WTC11 (cell line): ENCODE measurements at regions not wholly inside any gene's neighbourhood (a gene's known extent, or its start where the extent isn't known, plus 50 kb on each side); places are given as distances from the start of the nearest gene placed in this dataset.
A peak's percentile ranks its signal among the peaks of the same experiment; 100 is the strongest.

Experiments used
- ATAC-seq: fragments of 200-7000 bp; cut with Tn5 transposase; 2 replicates; pipeline ENCODE4 v1.10.0; 2021; ENCODE audit warnings: mild to moderate bottlenecking, moderate library complexity
- CTCF ChIA-PET: fragments of 300-600 bp; sonication (Branson Sonifier 250); formaldehyde crosslinking; loops from one replicate; lab custom pipeline; 2021; ENCODE audit warnings: antibody characterized with exemption; lab: Charles Lee
- POLR2A ChIA-PET: fragments of 350-600 bp; sonication (Branson Sonifier 250); formaldehyde crosslinking; loops from one replicate; lab custom pipeline; 2021; ENCODE audit warnings: antibody characterized with exemption; lab: Charles Lee
- DNase-seq: peaks from one replicate; pipeline ENCODE4 v3.0.0; 2021; ENCODE audit warnings: low spot score
- H3K27ac Mint-ChIP-seq: 2 replicates; pipeline ENCODE4 v1.8.0; 2021; ENCODE audit warnings: mixed read lengths
- H3K27me3 Mint-ChIP-seq: 2 replicates; pipeline ENCODE4 v1.8.0; 2021; ENCODE audit warnings: low read depth, mild to moderate bottlenecking, moderate library complexity, mixed read lengths
- H3K36me3 Mint-ChIP-seq: 2 replicates; pipeline ENCODE4 v1.8.0; 2021; ENCODE audit warnings: mixed read lengths
- H3K4me1 Mint-ChIP-seq: 2 replicates; pipeline ENCODE4 v1.8.0; 2022; ENCODE audit warnings: mixed read lengths
- H3K4me3 Mint-ChIP-seq: 2 replicates; pipeline ENCODE4 v1.8.0; 2021; ENCODE audit warnings: mild to moderate bottlenecking, moderate library complexity, mixed read lengths
- H3K9me3 Mint-ChIP-seq: 2 replicates; pipeline ENCODE4 v1.8.0; 2021; ENCODE audit warnings: mixed read lengths
- ATF1 ChIP-seq: sonication (generic); formaldehyde crosslinking; IDR thresholded peaks from 2 replicates; pipeline ENCODE4 v1.8.1; 2023; ENCODE audit warnings: mild to moderate bottlenecking, moderate library complexity, missing genetic modification reagents
- CREB1 ChIP-seq: sonication (generic); formaldehyde crosslinking; IDR thresholded peaks from 2 replicates; pipeline ENCODE4 v1.8.0; 2023; ENCODE audit warnings: mild to moderate bottlenecking, missing genetic modification reagents
- CREM ChIP-seq: sonication (generic); formaldehyde crosslinking; IDR thresholded peaks from 2 replicates; pipeline ENCODE4 v1.8.1; 2022; ENCODE audit warnings: mild to moderate bottlenecking, missing genetic modification reagents, moderate library complexity
- ERG ChIP-seq: fragments of 250-450 bp; sonication (Bioruptor Pico); IDR thresholded peaks from 2 replicates; pipeline ENCODE4 v1.8.0; 2021; ENCODE audit warnings: mild to moderate bottlenecking
- FOXJ3 ChIP-seq: sonication (generic); formaldehyde crosslinking; IDR thresholded peaks from 2 replicates; pipeline ENCODE4 v1.9.0; 2021; ENCODE audit warnings: missing genetic modification reagents, mild to moderate bottlenecking, borderline replicate concordance
- HMGA2 ChIP-seq: fragments of 250-450 bp; sonication (Bioruptor Pico); IDR thresholded peaks from 2 replicates; pipeline ENCODE4 v1.4.0; 2021; ENCODE audit warnings: mild to moderate bottlenecking, moderate library complexity
- IRF2 ChIP-seq: sonication (generic); formaldehyde crosslinking; IDR thresholded peaks from 2 replicates; pipeline ENCODE4 v1.8.0; 2022; ENCODE audit warnings: low read depth, missing genetic modification reagents, borderline replicate concordance
- RELA ChIP-seq: sonication (generic); formaldehyde crosslinking; IDR thresholded peaks from 2 replicates; pipeline ENCODE4 v1.8.1; 2022; ENCODE audit warnings: missing genetic modification reagents, mild to moderate bottlenecking, borderline replicate concordance
- TEAD4 ChIP-seq: sonication (generic); formaldehyde crosslinking; IDR thresholded peaks from 2 replicates; pipeline ENCODE4 v1.8.0; 2022; ENCODE audit warnings: mild to moderate bottlenecking, missing genetic modification reagents
- ZBTB43 ChIP-seq: sonication (generic); formaldehyde crosslinking; IDR thresholded peaks from 2 replicates; pipeline ENCODE4 v1.8.1; 2023; ENCODE audit warnings: mild to moderate bottlenecking, missing genetic modification reagents
- ZNF138 ChIP-seq: sonication (generic); formaldehyde crosslinking; conservative IDR thresholded peaks from 2 replicates; pipeline ENCODE4 v1.8.1; 2022; ENCODE audit warnings: mild to moderate bottlenecking, moderate library complexity, missing genetic modification reagents
- ZNF232 ChIP-seq: sonication (generic); formaldehyde crosslinking; IDR thresholded peaks from 2 replicates; pipeline ENCODE4 v1.8.0; 2022; ENCODE audit warnings: mild to moderate bottlenecking, missing genetic modification reagents
- ZNF532 ChIP-seq: fragments of 250-450 bp; sonication (Bioruptor Pico); IDR thresholded peaks from 2 replicates; pipeline ENCODE4 v1.9.0; 2021; ENCODE audit warnings: mild to moderate bottlenecking, borderline replicate concordance
- TF ChIP-seq, protein P1 (sequence below): sonication (generic); formaldehyde crosslinking; IDR thresholded peaks from 2 replicates; pipeline ENCODE4 v1.8.1; 2023; ENCODE audit warnings: mild to moderate bottlenecking, missing genetic modification reagents, borderline replicate concordance
- TF ChIP-seq, protein P2 (sequence below): sonication (generic); formaldehyde crosslinking; IDR thresholded peaks from 2 replicates; pipeline ENCODE4 v1.8.0; 2022; ENCODE audit warnings: missing genetic modification reagents
- TF ChIP-seq, protein P3 (sequence below): sonication (generic); formaldehyde crosslinking; IDR thresholded peaks from 2 replicates; pipeline ENCODE4 v1.8.1; 2022; ENCODE audit warnings: low read depth, missing genetic modification reagents, borderline replicate concordance
- TF ChIP-seq, protein P4 (sequence below): sonication (generic); formaldehyde crosslinking; IDR thresholded peaks from 2 replicates; pipeline ENCODE4 v1.8.0; 2022; ENCODE audit warnings: mild to moderate bottlenecking, missing genetic modification reagents

DNA sequence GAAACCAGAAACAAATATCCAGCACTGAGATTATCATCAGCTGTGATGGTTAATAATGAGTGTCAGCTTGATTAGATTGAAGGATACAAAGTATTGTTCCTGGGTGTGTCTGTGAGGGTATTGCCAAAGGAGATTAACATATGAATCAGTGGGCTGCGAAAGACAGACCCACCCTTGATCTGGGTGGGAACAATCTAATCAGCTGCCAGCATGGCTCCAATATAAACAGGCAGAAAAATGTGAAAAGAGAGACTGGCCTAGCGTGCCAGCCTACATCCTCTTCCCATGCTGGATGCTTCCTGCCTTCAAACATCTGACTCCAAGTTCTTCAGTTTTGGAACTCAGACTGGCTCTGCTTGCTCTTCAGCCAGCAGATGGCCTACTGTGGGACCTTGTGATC, 869.5 kb downstream of the SI start:
- ATAC-seq (peak; percentile 18; the same call in 1 of the 2 replicates), DNase-seq (no peak)
- ChIA-PET POLR2A (no interaction called here), CTCF (no interaction called here)
- no peak overlapping the region for H3K27ac Mint-ChIP-seq
- no peaks in the 10 kb centered on the region for H3K27me3 Mint-ChIP-seq
- peaks cover 13% of the 10 kb centered on the region for H3K4me1 Mint-ChIP-seq
- H3K4me3 Mint-ChIP-seq: no peak overlapping the region
- TF ChIP-seq ERG (CRISPR knock-in tag) (no peak), CREB1 (CRISPR knock-in tag) (no peak), FOXJ3 (CRISPR knock-in tag) (no peak), ATF1 (CRISPR knock-in tag) (no peak), CREM (CRISPR knock-in tag) (no peak), RELA (no peak), HMGA2 (no peak), IRF2 (CRISPR knock-in tag) (no peak)
- TF ChIP-seq, protein P1, sequence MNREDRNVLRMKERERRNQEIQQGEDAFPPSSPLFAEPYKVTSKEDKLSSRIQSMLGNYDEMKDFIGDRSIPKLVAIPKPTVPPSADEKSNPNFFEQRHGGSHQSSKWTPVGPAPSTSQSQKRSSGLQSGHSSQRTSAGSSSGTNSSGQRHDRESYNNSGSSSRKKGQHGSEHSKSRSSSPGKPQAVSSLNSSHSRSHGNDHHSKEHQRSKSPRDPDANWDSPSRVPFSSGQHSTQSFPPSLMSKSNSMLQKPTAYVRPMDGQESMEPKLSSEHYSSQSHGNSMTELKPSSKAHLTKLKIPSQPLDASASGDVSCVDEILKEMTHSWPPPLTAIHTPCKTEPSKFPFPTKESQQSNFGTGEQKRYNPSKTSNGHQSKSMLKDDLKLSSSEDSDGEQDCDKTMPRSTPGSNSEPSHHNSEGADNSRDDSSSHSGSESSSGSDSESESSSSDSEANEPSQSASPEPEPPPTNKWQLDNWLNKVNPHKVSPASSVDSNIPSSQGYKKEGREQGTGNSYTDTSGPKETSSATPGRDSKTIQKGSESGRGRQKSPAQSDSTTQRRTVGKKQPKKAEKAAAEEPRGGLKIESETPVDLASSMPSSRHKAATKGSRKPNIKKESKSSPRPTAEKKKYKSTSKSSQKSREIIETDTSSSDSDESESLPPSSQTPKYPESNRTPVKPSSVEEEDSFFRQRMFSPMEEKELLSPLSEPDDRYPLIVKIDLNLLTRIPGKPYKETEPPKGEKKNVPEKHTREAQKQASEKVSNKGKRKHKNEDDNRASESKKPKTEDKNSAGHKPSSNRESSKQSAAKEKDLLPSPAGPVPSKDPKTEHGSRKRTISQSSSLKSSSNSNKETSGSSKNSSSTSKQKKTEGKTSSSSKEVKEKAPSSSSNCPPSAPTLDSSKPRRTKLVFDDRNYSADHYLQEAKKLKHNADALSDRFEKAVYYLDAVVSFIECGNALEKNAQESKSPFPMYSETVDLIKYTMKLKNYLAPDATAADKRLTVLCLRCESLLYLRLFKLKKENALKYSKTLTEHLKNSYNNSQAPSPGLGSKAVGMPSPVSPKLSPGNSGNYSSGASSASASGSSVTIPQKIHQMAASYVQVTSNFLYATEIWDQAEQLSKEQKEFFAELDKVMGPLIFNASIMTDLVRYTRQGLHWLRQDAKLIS (CRISPR knock-in tag): no peak
- TF ChIP-seq, protein P2, sequence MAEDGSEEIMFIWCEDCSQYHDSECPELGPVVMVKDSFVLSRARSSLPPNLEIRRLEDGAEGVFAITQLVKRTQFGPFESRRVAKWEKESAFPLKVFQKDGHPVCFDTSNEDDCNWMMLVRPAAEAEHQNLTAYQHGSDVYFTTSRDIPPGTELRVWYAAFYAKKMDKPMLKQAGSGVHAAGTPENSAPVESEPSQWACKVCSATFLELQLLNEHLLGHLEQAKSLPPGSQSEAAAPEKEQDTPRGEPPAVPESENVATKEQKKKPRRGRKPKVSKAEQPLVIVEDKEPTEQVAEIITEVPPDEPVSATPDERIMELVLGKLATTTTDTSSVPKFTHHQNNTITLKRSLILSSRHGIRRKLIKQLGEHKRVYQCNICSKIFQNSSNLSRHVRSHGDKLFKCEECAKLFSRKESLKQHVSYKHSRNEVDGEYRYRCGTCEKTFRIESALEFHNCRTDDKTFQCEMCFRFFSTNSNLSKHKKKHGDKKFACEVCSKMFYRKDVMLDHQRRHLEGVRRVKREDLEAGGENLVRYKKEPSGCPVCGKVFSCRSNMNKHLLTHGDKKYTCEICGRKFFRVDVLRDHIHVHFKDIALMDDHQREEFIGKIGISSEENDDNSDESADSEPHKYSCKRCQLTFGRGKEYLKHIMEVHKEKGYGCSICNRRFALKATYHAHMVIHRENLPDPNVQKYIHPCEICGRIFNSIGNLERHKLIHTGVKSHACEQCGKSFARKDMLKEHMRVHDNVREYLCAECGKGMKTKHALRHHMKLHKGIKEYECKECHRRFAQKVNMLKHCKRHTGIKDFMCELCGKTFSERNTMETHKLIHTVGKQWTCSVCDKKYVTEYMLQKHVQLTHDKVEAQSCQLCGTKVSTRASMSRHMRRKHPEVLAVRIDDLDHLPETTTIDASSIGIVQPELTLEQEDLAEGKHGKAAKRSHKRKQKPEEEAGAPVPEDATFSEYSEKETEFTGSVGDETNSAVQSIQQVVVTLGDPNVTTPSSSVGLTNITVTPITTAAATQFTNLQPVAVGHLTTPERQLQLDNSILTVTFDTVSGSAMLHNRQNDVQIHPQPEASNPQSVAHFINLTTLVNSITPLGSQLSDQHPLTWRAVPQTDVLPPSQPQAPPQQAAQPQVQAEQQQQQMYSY (CRISPR knock-in tag): no peak
- TF ChIP-seq, protein P3, sequence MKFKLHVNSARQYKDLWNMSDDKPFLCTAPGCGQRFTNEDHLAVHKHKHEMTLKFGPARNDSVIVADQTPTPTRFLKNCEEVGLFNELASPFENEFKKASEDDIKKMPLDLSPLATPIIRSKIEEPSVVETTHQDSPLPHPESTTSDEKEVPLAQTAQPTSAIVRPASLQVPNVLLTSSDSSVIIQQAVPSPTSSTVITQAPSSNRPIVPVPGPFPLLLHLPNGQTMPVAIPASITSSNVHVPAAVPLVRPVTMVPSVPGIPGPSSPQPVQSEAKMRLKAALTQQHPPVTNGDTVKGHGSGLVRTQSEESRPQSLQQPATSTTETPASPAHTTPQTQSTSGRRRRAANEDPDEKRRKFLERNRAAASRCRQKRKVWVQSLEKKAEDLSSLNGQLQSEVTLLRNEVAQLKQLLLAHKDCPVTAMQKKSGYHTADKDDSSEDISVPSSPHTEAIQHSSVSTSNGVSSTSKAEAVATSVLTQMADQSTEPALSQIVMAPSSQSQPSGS (CRISPR knock-in tag): no peak
- H3K9me3 Mint-ChIP-seq: peaks cover 11% of the 10 kb centered on the region
- H3K36me3 Mint-ChIP-seq: peaks cover 4% of the 10 kb centered on the region

DNA sequence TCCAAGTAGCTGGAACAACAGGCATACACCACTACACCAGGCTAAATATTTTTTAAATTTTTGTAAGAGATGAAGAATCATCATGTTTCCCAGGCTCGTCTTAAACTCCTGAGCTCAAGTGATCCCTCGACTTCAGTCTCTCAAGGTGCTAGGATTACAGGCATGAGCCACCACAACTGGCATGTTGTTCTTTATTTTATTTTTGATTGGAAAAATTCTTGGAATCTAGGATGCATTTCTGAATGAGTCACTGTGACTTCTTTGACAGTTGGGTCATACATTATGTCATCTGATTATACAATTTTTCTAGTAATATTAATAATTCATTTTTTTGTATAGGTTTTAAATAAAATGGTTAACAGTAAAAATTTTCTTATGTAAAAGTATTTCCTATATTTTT, 870.2 kb downstream of the SI start:
- Mint-ChIP-seq H3K27ac (no peak overlapping the region), H3K4me3 (no peak overlapping the region), H3K4me1 (peaks cover 13% of the 10 kb centered on the region), H3K27me3 (no peaks in the 10 kb centered on the region), H3K36me3 (peaks cover 4% of the 10 kb centered on the region), H3K9me3 (peaks cover 11% of the 10 kb centered on the region)
- ChIA-PET CTCF (no interaction called here), POLR2A (no interaction called here)
- DNase-seq (no peak), ATAC-seq (no peak)
- TF ChIP-seq, protein P4, sequence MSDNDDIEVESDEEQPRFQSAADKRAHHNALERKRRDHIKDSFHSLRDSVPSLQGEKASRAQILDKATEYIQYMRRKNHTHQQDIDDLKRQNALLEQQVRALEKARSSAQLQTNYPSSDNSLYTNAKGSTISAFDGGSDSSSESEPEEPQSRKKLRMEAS (CRISPR knock-in tag): no peak
- no peak for TF ChIP-seq ZNF532
- no peak for TF ChIP-seq ZNF138 (CRISPR knock-in tag)
- TF ChIP-seq ZNF232 (CRISPR knock-in tag): no peak
- TF ChIP-seq ZBTB43: no peak
- TF ChIP-seq TEAD4 (CRISPR knock-in tag): no peak
